Sigmoid colon (tissue), 3 donors: ENCODE measurements at regions not wholly inside any gene's neighbourhood (a gene's known extent, or its start where the extent isn't known, plus 50 kb on each side); places are given as distances from the start of the nearest gene placed in this dataset.

Source experiments
- POLR2A ChIP-seq, 2 donors: fragments of 450-650 bp; IDR thresholded peaks; one replicate each; pipeline ENCODE4 v1.6.1; 2016; ENCODE audit warnings: antibody characterized with exemption in 2 of 2, mild to moderate bottlenecking in 2 of 2, moderate library complexity in 2 of 2
- TF ChIP-seq, protein P1 (sequence below), 4 experiments: fragments of 450-650 bp in 3 of 4; fragments of 200-600 bp in 1 of 4; IDR thresholded peaks; one replicate each; pipeline ENCODE4 v1.5.1; 2016 to 2019; ENCODE audit warnings: antibody characterized with exemption in 4 of 4, mild to moderate bottlenecking in 3 of 4, moderate library complexity in 2 of 4

DNA sequence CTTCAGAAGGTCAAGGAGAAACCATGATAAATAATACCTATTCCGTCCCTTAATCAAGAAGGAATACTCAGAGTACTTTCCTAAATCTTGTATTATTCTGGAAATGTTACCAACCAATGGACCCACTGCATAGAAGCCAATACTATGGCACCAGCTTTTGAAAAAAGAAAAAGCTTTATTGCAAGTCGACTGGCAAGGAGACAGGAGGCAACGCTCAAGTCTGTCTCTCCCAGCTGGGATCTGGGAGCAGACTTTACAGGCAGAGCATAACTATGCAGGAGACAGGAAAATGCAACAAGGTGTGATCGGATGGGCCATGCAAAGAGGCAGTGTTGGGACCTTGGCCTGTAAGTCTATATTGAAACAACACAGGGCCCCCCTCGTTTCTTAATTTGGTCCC lies 132.4 kb downstream of the CHD9NB start:
- TF ChIP-seq, protein P1, sequence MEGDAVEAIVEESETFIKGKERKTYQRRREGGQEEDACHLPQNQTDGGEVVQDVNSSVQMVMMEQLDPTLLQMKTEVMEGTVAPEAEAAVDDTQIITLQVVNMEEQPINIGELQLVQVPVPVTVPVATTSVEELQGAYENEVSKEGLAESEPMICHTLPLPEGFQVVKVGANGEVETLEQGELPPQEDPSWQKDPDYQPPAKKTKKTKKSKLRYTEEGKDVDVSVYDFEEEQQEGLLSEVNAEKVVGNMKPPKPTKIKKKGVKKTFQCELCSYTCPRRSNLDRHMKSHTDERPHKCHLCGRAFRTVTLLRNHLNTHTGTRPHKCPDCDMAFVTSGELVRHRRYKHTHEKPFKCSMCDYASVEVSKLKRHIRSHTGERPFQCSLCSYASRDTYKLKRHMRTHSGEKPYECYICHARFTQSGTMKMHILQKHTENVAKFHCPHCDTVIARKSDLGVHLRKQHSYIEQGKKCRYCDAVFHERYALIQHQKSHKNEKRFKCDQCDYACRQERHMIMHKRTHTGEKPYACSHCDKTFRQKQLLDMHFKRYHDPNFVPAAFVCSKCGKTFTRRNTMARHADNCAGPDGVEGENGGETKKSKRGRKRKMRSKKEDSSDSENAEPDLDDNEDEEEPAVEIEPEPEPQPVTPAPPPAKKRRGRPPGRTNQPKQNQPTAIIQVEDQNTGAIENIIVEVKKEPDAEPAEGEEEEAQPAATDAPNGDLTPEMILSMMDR (IDR thresholded peaks at IDR 0.05): no peak
- TF ChIP-seq POLR2A (IDR thresholded peaks at IDR 0.05): no peak
